HG02623 (cell line): ENCODE measurements at regions not wholly inside any gene's neighbourhood (a gene's known extent, or its start where the extent isn't known, plus 50 kb on each side); places are given as distances from the start of the nearest gene placed in this dataset.
"Not testable (repeated sequence)": the region's sequence is repeated elsewhere in the genome, so short reads cannot be mapped to it uniquely, and the experiment has no call there.

Source experiments
- ATAC-seq: cut with Tn5 transposase; IDR thresholded peaks from one replicate; pipeline ENCODE4 v1.9.1; 2021; ENCODE audit warnings: moderate library complexity; ENCODE audit not compliant: unreplicated experiment

DNA sequence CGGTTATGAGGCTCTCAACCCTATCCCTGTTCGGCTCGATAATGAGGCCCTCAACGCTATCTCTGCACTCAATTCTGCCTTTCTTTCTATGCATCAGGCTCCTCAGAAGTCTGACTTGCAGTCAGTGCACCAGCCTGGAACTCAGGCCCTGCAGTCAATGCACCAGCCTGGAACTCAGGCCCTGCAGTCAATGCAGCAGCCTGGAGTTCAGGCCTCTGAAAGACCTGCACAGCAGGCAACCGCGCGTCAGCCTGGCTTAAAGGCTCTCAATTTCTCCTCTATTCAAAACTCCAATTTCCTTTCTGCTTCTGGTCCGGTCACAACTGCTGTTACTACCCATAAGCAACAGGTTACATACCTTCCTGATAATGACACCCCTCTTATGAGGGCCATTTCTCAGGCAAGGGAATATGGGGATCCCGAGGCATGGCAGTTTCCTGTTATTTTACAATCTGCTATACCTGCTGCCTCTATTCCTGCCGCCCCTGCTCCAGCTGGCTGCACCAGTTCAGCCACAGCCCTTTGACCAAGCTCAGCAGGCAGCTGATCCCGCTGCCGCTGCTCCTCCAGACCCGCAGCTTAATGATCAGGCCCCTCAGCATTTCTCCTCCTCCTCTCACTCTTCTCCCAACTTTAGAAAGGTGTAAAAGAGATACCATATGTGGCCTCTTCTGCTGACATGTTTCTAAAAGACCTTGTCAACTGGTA is 933.6 kb upstream of the FANCL start:
- ATAC-seq, result no peak

DNA sequence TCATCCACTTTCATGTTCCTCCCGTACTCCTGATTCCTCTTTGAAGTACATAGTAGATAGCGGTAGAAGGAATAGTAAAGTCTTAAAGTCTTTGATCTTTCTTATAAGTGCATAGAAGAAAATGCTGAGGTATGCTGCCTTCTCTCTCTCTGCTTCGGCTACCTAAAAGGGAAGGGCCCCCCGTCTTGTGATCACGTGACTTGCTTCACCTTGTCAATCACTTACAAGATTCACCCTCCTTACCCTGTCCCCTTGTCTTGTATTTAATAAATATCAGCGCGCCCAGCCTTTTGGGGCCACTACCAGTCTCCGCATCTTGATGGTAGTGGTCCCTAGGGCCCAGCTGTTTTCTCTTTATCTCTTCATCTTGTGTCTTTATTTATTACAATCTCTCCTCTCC is 932.2 kb upstream of the FANCL start:
- ATAC-seq, result no peak

DNA sequence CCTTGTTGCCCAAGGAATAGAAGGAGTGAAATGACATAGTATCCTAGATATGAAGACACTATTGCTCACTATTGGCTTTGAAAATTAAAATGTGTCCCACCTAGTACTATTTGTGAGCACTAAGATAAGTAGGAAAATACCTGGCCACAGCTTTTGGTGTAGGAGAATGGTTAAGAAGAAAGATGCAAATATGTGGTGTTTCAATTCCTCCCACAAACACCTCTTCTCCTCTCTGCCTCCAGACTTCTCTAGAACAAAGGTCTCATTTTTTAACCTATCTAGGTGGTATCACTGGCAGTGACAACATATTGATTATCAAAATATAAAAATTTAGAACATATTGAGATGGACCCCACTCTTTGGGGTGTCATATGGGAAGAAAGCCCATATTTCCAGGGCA is 929.9 kb upstream of the FANCL start:
- peak; percentile 68 for ATAC-seq

DNA sequence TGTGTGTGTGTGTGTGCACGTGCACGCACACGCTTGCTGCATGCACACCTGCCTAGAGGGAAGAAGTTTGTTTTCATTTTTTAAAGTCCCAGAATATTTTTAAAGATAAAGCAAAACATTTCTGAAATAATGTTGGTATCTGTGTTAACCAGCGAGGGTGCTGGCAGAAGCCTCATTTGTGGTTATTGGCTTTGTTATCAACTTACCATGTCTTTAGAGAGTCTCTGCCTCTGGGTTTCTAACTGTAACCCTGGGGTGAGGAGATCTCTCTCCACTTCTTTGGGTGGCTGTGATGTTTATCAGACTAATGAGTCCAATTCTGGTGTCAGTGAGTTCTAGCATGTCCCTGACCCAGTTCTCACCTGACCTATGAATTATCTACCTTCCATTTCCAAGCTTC is 927.6 kb upstream of the FANCL start:
- no peak for ATAC-seq

DNA sequence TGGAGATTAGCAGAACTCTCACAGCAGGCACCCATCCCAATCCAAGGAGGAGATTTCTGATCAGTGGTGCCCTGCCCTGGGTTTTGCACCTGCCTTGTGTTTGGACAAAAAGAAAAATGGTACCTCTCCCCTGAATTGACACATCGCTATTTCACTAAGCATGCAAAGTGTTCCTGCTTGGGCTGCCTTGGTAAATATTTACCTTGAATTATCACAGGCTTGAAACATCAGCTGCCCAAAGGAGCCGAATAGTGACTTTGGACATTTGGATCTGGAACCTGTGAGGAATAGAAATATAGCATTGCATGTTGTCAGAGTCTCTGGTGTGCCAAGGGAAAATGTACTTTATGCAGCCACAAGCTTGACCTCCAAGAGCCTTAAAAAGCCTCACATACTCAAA is 926.4 kb upstream of the FANCL start:
- no peak for ATAC-seq

DNA sequence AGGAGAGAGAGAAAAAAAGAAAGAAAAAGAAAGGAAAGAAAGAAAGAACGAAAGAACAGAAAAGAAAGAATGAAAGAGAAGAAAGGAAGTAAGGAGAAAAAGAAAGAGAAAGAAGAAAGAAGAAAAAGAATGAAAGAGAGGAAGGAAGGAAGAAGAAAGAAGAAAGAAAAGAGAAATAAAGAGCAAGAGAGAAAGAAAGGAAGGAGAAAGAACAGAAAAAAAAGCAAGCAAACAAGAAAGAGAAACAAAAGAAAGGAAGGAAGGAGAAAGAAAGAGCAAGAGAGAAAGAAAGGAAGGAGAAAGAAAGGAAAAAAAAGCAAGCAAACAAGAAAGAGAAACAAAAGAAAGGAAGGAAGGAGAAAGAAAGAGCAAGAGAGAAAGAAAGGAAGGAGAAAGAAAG is 916.8 kb upstream of the FANCL start:
- ATAC-seq, result not testable (repeated sequence)

DNA sequence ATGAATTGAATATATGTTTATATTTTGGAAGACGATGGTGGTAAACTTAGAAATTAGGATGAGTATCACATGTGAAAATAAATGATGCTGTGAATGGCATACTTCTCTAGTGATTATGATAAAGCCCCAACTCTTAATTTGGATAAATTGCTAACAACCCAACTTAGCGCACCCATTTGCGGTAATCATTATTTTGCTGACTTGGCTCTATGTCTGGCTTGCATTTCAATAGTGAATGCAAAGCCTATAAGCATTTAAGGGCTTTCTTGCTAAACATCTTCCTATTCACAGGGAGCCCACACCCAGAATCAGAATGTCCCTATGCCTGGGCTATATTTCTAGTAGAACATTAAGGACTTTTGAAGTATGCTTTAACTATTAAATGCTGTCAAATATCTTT is 910.7 kb upstream of the FANCL start:
- ATAC-seq, result no peak

DNA sequence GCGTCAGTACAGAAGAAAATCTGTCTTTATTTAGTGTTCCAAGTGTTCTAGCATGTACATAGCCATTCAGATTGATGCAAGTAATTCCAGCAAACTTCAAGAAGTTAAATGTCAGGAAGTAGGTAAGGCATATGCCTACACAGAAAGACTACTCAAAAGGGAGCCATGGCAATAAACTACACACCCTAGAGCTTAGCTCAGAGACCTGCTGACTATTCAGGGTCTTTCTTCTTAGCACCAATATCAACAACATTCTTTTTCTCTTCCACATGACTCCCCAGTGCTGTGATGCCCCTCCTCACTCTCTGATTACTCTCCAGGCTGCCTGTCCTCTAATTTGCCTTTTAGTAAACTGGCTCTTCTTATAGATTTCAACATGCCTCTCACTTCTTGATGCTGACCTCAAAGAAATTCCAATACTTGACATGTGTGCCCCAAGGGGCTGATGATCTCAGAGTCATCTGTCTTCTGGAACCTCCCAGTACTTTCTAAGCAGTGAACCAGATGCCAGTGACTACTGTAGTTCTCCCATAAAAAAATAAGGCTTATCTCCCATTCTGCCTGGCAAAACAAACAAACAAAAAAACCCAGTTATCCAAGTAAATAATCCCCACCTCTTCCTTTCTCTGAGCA is 909.2 kb upstream of the FANCL start:
- no peak for ATAC-seq

DNA sequence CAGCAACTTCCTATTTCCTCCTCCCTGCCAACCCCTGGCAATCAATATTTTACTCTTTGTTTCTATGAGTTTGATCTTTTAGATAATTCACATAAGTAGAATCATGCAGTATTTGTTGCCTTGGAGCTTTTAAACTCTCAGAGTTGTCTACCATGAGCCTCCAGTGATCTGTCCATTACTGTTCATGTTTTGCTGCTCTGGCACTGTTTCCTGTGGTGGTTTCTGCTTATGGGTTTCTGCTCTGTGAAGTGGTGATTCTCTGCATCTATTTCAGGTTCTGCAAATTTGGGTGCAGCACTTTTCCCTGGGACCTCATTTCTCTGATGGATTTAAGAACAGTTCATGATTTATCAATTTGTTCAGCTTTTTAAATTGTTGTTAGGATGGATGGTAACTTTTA is 908.1 kb upstream of the FANCL start:
- no peak for ATAC-seq

DNA sequence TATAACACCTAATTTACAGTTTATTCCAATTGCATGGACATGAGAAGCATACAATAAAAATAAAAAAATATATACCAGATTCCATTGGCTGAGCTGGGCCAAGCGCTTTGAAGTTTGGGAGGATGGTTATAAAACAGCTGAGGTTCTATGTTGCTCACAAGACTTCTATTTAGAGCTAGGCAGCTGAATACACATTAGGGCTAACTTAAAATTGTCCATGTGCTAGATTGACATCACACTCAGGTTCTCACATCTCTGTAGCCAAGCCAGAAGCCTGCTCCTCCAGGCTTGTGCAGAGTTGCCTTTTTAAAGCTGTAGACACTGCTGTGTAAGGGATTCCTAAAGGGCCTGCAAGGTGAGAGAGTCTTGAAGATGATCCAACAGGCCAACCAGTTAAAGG is 871.1 kb upstream of the FANCL start:
- ATAC-seq, result no peak

DNA sequence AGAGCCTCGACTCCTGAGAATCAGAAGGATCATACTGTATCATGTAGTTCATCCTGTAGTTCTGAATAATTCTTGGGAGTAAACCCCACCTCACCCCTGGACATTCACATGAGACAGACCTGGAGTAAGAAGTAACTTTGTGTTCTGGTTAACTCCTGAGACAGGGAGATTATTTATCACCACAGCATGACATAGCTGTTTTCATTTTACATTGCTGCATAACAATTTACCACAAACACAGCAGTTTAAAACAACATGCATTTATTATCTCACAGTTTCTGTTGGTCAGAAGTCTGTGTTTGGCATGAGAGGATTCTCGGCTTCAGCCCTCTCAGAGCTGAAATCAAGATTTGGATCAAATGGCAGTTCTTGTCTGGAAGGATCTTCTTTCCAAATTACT is 855.8 kb upstream of the FANCL start:
- ATAC-seq, result no peak

DNA sequence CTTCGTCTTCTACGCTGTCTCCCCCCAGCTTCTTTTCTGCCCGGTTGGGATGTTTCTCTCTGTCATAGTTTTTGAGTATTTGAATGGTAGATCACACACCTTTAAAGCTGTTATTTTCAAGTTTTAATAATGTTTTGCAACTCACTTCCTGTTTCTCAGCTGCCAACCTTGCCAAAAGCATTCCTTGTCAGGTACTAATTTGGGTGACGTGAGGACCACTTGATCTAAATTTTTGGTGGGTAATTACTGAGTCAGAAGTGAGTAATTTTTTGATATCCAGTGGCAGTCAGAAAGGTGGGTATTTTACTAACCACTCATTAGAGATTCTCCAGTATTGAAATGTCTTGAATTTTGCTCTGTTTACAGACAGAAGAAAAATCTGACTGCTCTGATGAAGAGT is 852.4 kb upstream of the FANCL start:
- no peak for ATAC-seq

DNA sequence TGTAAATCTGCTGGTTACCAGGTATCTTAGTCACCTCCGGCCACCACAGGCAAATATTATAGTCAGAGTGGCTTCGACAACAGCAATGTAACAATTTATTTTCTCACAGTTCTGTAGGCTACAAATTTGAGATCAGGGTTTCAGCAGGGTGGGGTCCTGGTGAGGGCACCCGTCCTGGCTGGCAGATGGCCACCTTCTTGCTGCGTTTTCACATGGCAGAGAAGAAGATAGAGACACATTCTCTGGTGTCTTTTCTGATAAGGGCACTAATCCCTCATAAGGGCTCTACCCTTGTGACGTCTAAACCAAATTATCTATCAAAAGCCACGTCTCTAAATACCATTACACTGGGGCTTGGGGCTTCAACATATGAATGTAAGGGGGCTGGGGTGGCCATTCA is 843.2 kb upstream of the FANCL start:
- ATAC-seq, result no peak

DNA sequence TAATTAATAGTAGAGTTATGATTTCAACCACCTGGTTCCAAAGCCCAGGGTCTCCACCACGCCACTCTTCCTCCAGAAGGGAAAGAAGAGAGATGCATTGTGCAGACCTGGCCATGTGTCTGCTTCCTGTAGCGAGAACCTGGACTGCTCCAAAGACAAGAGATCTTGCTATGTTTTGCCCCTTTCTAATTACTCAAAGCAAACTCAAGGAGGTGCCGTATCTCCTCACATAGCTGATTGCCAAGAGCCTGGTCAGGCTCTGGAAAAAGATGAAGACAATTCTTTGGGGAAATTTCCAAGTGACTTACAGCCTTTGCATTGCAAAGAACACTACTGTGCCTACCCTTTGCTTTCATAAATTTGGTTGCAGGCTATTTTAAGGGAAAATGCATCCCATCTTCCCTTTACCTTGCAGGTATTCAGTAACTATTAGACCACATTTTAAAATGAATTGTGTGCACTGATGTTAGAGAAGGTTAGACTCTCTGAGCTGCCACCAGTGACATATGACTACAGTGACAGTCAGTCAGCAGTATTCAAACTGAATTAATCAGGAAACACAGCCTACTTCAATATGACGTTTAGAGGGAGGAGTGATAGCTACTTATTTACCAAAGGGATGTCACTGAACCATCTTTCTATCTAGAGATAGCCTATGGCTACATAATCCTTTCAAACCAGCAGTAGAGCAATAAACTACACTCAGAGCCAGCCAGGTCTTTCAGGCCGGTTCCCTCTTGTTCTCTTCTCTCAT is 842.1 kb upstream of the FANCL start:
- no peak for ATAC-seq

DNA sequence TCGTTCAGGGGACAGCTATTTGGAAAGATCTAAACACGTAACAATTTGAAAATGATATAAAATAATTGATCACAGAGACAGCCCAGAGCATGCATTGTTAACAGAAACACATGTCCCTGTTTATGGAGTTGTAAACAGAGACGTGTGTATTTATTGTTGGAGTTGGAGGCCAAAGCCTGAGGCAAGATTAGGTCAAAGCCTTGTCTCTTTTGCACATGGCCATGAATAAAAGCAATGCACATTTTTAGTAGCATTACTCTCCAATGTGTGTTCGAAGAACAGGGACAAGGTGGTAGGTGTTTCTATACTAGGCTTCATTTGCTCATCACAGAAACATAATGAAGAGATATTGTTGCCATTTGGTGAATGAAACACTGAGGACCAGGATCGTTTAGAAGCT is 841.5 kb upstream of the FANCL start:
- ATAC-seq, result no peak

DNA sequence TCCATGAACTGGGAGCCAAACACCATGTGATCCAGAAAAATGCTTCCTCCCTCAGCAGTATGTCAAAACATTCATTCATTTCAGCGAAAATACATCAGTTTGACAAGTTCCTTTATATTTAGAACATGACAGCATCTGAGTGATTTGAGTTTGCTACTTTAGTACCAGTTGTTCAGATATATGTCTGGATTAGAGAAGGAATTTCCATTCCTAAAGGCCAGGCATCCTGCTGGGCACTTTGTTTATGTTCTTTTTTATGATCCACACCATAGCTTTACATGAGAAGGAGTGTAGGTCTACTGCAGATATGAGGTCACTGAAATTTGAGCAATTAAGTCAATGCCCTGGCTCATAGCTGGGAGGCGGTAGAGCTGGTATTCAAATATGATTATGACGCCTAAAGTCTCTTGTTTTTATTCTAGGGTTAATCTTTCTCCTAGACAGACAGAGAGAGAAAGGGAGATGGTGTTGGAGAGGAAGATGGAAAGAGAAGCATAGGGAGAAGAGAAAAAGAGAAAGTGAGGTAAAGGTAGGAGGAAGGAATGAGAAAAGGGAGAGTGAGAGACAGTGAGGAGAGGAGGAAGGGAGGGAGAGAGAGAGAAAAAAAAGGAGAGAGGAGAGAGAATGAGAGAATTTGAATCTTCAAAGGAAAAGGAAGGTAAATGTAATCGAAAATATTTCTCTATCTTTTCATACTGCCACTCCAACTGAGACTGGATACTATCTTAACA is 839.5 kb upstream of the FANCL start:
- ATAC-seq, result no peak

DNA sequence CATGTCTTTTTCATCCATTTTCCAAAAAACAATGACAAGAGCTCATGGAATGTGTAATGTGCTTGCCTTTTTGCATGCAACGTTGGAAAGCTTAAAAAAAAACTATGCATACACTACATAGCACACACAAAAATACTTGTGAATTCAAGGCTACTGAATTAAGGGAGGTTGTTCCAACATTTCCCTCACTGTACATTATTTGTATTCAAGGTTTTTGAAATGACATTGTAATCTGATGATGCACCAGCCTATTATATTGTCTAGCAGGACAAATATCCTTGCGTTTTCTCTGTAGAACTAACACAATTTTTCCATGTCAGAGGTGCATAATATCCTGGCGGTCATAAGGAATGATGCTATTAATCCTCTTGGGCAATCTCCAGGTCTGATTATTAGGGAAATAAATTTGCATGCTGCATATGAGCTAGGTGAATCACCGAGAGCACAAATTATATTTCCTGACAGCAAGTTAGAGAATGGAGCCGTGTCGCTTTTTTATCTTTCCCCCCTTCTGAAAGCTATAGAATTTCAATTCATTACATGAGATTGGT is 836.9 kb upstream of the FANCL start:
- no peak for ATAC-seq

DNA sequence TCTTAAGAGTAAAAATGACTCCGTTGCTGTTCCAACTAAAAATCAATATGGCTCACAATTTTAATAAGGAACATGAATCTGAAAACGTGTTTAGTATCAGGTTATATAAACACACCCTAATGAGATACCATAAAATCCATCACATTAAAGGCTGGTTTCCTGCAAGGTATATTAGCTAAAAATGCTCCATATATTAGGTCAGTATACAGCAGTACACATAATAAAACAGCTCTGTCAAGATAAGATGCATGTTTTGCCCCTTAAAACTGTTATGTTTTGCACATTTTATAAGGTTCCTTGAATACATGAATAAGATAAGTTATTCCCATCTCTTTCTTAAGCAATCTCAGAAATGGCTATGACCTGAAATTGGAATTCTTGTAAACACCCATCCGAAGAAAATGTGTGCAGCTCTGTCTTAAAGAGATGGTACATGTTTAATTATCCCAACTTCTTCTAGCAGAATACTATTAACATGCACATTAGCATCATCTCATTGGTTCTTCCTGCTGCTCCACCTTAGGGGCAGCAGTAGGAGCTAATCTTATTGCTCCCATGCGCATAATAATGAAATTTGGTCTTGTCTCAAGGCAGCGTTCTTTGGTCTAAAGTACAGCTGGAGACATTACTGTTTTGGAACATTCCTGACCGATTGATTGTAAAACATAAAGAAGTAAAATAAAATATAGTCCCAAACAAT is 836.1 kb upstream of the FANCL start:
- no peak for ATAC-seq

DNA sequence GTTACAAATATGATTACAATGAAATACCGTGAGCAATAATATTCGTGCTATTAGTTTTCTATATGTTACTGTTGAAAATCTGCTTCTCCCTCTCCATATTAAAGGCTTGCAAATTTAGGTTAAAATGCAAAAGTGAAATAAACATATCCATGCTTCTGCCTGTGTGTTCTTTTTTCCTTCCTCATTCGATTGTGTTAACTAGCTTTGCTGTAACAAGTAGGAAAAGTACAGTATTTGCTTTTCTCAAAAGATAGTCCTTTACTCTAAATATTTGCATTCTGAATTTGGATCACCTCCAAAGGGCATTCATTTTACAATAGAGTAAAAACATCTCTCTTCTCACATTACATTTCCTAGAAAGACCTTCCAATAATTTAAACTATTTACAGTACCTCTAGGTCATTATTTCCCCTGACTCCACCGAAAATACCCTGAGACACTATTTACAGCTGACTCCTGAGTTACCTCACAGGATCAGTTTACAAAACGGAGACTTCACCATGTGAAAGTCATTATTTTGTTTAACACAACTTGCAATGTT is 835.0 kb upstream of the FANCL start:
- no peak for ATAC-seq

DNA sequence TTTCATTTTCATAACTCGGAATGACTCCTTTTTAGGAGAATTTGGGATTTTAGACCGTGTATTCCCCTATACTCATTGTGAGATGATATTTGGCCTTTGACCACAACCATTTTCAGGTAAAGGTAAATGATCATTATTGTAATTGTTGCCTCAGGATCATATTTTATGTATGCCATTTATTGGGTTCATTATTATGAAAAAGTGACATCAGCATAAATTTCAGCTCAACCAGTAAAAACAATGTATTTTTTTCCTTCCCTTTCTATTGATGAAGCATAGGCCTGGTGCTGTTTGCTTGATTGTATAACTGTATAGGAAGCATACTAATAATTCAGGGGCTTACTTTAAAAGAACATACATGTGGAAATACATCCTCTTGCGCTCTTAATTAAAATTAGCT is 832.9 kb upstream of the FANCL start:
- no peak for ATAC-seq
